DOHH2 (cell line): ENCODE measurements at regions not wholly inside any gene's neighbourhood (a gene's known extent, or its start where the extent isn't known, plus 50 kb on each side); places are given as distances from the start of the nearest gene placed in this dataset.
"Not testable (repeated sequence)": the region's sequence is repeated elsewhere in the genome, so short reads cannot be mapped to it uniquely, and the experiment has no call there.

Experiments
- H3F3A ChIP-seq: fragments of 200-600 bp; sonication (generic), shearing (Covaris generic); 2 replicates; pipeline ENCODE4 v1.6.0; 2016; ENCODE audit warnings: antibody characterized with exemption, mild to moderate bottlenecking; ENCODE audit not compliant: control insufficient read depth, insufficient read depth
- H3K27ac ChIP-seq: fragments of 200-600 bp; sonication (generic); 2 replicates; pipeline ENCODE4 v1.5.1; 2014; ENCODE audit warnings: low read depth, mild to moderate bottlenecking, low read length, moderate library complexity
- H3K27me3 ChIP-seq: fragments of 200-600 bp; sonication (generic); 2 replicates; pipeline ENCODE4 v1.6.1; 2014; ENCODE audit warnings: mild to moderate bottlenecking, low read length, mixed read lengths; ENCODE audit not compliant: control insufficient read depth
- H3K36me3 ChIP-seq: fragments of 200-600 bp; sonication (generic); 2 replicates; pipeline ENCODE4 v1.6.1; 2014; ENCODE audit warnings: mild to moderate bottlenecking, low read length, moderate library complexity, mixed read lengths; ENCODE audit not compliant: control insufficient read depth
- H3K4me1 ChIP-seq: fragments of 200-600 bp; sonication (generic); 2 replicates; pipeline ENCODE4 v1.6.1; 2014; ENCODE audit warnings: mild to moderate bottlenecking, low read length, mixed read lengths; ENCODE audit not compliant: control insufficient read depth
- H3K4me2 ChIP-seq: fragments of 200-600 bp; sonication (generic); 2 replicates; pipeline ENCODE4 v1.6.0; 2014; ENCODE audit warnings: mild to moderate bottlenecking, low read length, moderate library complexity
- H3K4me3 ChIP-seq: fragments of 200-600 bp; sonication (generic); 2 replicates; pipeline ENCODE4 v1.5.1; 2014; ENCODE audit warnings: mild to moderate bottlenecking, low read length, mixed read lengths
- H3K79me2 ChIP-seq: fragments of 200-600 bp; sonication (generic); 2 replicates; pipeline ENCODE4 v1.6.1; 2014; ENCODE audit warnings: mild to moderate bottlenecking, low read length, mixed read lengths; ENCODE audit not compliant: control insufficient read depth
- H3K9me2 ChIP-seq: fragments of 200-600 bp; sonication (generic); replicated peaks from 2 replicates; pipeline ENCODE4 v1.6.1; 2014; ENCODE audit warnings: mild to moderate bottlenecking, low read length, mixed read lengths; ENCODE audit not compliant: control insufficient read depth
- H3K9me3 ChIP-seq: fragments of 200-600 bp; sonication (generic); 2 replicates; pipeline ENCODE4 v1.6.1; 2014; ENCODE audit warnings: antibody characterized with exemption, low read length, mixed read lengths; ENCODE audit not compliant: control insufficient read depth, insufficient read depth
- H4K20me1 ChIP-seq: fragments of 200-600 bp; sonication (generic); 2 replicates; pipeline ENCODE4 v1.6.0; 2014; ENCODE audit warnings: low read depth, mild to moderate bottlenecking, antibody characterized with exemption, low read length, moderate library complexity; ENCODE audit not compliant: control insufficient read depth, insufficient read depth
- CTCF ChIP-seq: fragments of 200-600 bp; sonication (generic); IDR thresholded peaks from one replicate; pipeline ENCODE4 v1.5.1; 2014; ENCODE audit warnings: antibody characterized with exemption, mild to moderate bottlenecking, low read depth, low read length; ENCODE audit not compliant: poor library complexity, severe bottlenecking
- EZH2phosphoT487 ChIP-seq: fragments of 200-600 bp; sonication (generic); IDR thresholded peaks from 2 replicates; pipeline ENCODE4 v1.6.1; 2017; ENCODE audit warnings: borderline replicate concordance, mild to moderate bottlenecking, antibody characterized with exemption, low read length, moderate library complexity, mixed read lengths

- not testable (repeated sequence) for H3K4me1 ChIP-seq, H3K79me2 ChIP-seq, H3K4me2 ChIP-seq, H3K4me3 ChIP-seq, H3K36me3 ChIP-seq, H3F3A ChIP-seq, H3K9me2 ChIP-seq, H4K20me1 ChIP-seq, H3K27ac ChIP-seq, H3K9me3 ChIP-seq, H3K27me3 ChIP-seq
These were observed 1533.5 kb downstream of the REEP3 start for GRCh38 chr10:65054701-65055100.

- H3K4me1 ChIP-seq = no peaks in the 10 kb centered on the region
- no peak overlapping the region for H3K27ac ChIP-seq
- no peaks in the 10 kb centered on the region for H3K79me2 ChIP-seq
- TF ChIP-seq EZH2phosphoT487 = no peak
- TF ChIP-seq CTCF = no peak
- no peaks in the 10 kb centered on the region for H3K9me3 ChIP-seq
- no peaks in the 10 kb centered on the region for H3K9me2 ChIP-seq
- H3F3A ChIP-seq = no peaks in the 10 kb centered on the region
- H3K36me3 ChIP-seq = no peaks in the 10 kb centered on the region
- no peak overlapping the region for H3K4me3 ChIP-seq
- H3K27me3 ChIP-seq = no peaks in the 10 kb centered on the region
- H4K20me1 ChIP-seq = no peaks in the 10 kb centered on the region
- no peak overlapping the region for H3K4me2 ChIP-seq
These were observed 1544.1 kb downstream of the REEP3 start for GRCh38 chr10:65065278-65065677.

GRCh38 chr10:65083222-65083621 lies 1562.0 kb downstream of the REEP3 start:
- Histone ChIP-seq H3K4me3 (no peak overlapping the region), H3K9me3 (peaks cover 7% of the 10 kb centered on the region; the same call in 1 of the 2 replicates), H4K20me1 (no peaks in the 10 kb centered on the region), H3K36me3 (no peaks in the 10 kb centered on the region), H3K27ac (no peak overlapping the region), H3K9me2 (no peaks in the 10 kb centered on the region), H3F3A (no peaks in the 10 kb centered on the region), H3K27me3 (no peaks in the 10 kb centered on the region), H3K4me2 (no peak overlapping the region), H3K79me2 (no peaks in the 10 kb centered on the region), H3K4me1 (no peaks in the 10 kb centered on the region)
- no peak for TF ChIP-seq EZH2phosphoT487
- TF ChIP-seq CTCF = no peak

GRCh38 chr10:65090991-65091390 lies 1569.8 kb downstream of the REEP3 start:
- Histone ChIP-seq H3K9me2 (no peaks in the 10 kb centered on the region), H3K4me1 (no peaks in the 10 kb centered on the region), H3K27ac (no peak overlapping the region), H3F3A (no peaks in the 10 kb centered on the region), H3K4me3 (no peak overlapping the region), H3K9me3 (no peaks in the 10 kb centered on the region), H3K79me2 (no peaks in the 10 kb centered on the region), H3K27me3 (no peaks in the 10 kb centered on the region), H3K4me2 (no peak overlapping the region), H3K36me3 (no peaks in the 10 kb centered on the region), H4K20me1 (no peaks in the 10 kb centered on the region)
- TF ChIP-seq EZH2phosphoT487 = no peak
- no peak for TF ChIP-seq CTCF
